GM10266 (cell line): ENCODE measurements at regions not wholly inside any gene's neighbourhood (a gene's known extent, or its start where the extent isn't known, plus 50 kb on each side); places are given as distances from the start of the nearest gene placed in this dataset.

Experiments used
- DNase-seq: peaks from one replicate; pipeline ENCODE4 v3.0.0; 2012; ENCODE audit errors: extremely low spot score
- CTCF ChIP-seq: IDR thresholded peaks from 2 replicates; pipeline ENCODE4 v1.5.1; 2012; ENCODE audit warnings: mild to moderate bottlenecking, low read depth; ENCODE audit not compliant: control insufficient read depth, insufficient read depth; ENCODE audit errors: missing control alignments

GRCh38 chr10:117669122-117669521 is 126.6 kb downstream of the EMX2 start:
- DNase-seq, result no peak
- no peak for TF ChIP-seq CTCF

GRCh38 chr10:117670116-117670904 is 127.8 kb downstream of the EMX2 start:
- no peak for TF ChIP-seq CTCF
- DNase-seq, result no peak

- no peak for TF ChIP-seq CTCF
- no peak for DNase-seq
Measured at GRCh38 chr10:117673230-117674010, 130.9 kb downstream of the EMX2 start.

- DNase-seq, result no peak
- no peak for TF ChIP-seq CTCF
Measured at GRCh38 chr10:117674201-117674600, 131.7 kb downstream of the EMX2 start.

- DNase-seq, result no peak
- no peak for TF ChIP-seq CTCF
Measured at GRCh38 chr10:117674646-117675045, 132.1 kb downstream of the EMX2 start.

- DNase-seq, result no peak
- TF ChIP-seq CTCF, result no peak
Measured at GRCh38 chr10:117675514-117676055, 133.0 kb downstream of the EMX2 start.
